Osteoblast (primary cell): ENCODE measurements at regions not wholly inside any gene's neighbourhood (a gene's known extent, or its start where the extent isn't known, plus 50 kb on each side); places are given as distances from the start of the nearest gene placed in this dataset.

Experiments
- DNase-seq: peaks from one replicate; pipeline ENCODE4 v3.0.0; 2011; ENCODE audit warnings: low spot score, mixed read lengths; ENCODE audit not compliant: insufficient read length; ENCODE audit errors: missing footprints
- H2AFZ ChIP-seq: 2 replicates; pipeline ENCODE4 v1.6.0; 2011; ENCODE audit warnings: mild to moderate bottlenecking, low read length
- H3K27ac ChIP-seq: 2 replicates; pipeline ENCODE4 v1.5.1; 2011; ENCODE audit warnings: mild to moderate bottlenecking, low read depth, low read length, moderate library complexity
- H3K27me3 ChIP-seq: 2 replicates; pipeline ENCODE4 v1.6.0; 2012; ENCODE audit warnings: mild to moderate bottlenecking, control low read depth, inconsistent platforms, low read length, moderate library complexity; ENCODE audit not compliant: insufficient read depth
- H3K36me3 ChIP-seq: 2 replicates; pipeline ENCODE4 v1.5.1; 2011; ENCODE audit warnings: mild to moderate bottlenecking, low read length, control low read depth, moderate library complexity; ENCODE audit not compliant: insufficient read depth
- H3K4me1 ChIP-seq: 2 replicates; pipeline ENCODE4 v1.5.1; 2011; ENCODE audit warnings: mild to moderate bottlenecking, low read length, control low read depth, moderate library complexity; ENCODE audit not compliant: insufficient read depth
- H3K4me2 ChIP-seq: 2 replicates; pipeline ENCODE4 v1.6.0; 2011; ENCODE audit warnings: mild to moderate bottlenecking, low read length; ENCODE audit not compliant: insufficient read depth
- H3K4me3 ChIP-seq: fragments of 200-600 bp; sonication (generic); 3 replicates; pipeline ENCODE4 v1.5.1; 2012; ENCODE audit warnings: mild to moderate bottlenecking, low read length, inconsistent platforms; ENCODE audit not compliant: insufficient read depth
- H3K79me2 ChIP-seq: 2 replicates; pipeline ENCODE4 v1.6.0; 2012; ENCODE audit warnings: mild to moderate bottlenecking, low read length, control low read depth, inconsistent platforms; ENCODE audit not compliant: insufficient read depth
- H3K9me3 ChIP-seq: 2 replicates; pipeline ENCODE4 v1.5.1; 2011; ENCODE audit warnings: low read depth, low read length, control low read depth
- H4K20me1 ChIP-seq: 2 replicates; pipeline ENCODE4 v1.6.0; 2012; ENCODE audit warnings: mild to moderate bottlenecking, low read length, control low read depth; ENCODE audit not compliant: insufficient read depth
- TF ChIP-seq, protein P1 (sequence below): IDR thresholded peaks from 2 replicates; pipeline ENCODE4 v1.5.1; 2011; ENCODE audit warnings: mild to moderate bottlenecking, low read depth, low read length, moderate library complexity; ENCODE audit errors: extremely low read depth

DNA sequence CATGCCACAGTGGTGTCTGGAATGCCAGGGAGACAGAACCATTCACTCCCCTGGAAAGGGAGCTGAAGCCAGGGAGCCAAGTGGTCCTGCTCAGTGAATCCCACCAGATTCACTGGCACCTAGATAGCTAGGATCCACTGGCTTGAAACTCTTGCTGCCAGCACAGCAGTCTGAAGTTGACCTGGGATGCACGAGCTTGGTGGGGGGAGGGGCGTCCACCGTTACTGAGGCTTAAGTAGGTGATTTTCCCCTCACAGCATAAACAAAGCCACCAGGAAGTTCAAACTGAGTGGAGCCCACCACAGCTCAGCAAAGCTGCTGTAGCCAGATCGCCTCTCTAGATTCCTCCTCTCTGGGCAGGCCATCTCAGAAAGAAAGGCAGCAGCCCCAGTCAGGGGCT is 413.3 kb downstream of the PRDM5 start:
- H3K9me3 ChIP-seq, result no peaks in the 10 kb centered on the region
- no peak overlapping the region for H2AFZ ChIP-seq
- H3K27ac ChIP-seq, result no peak overlapping the region
- no peaks in the 10 kb centered on the region for H3K4me1 ChIP-seq
- no peak for DNase-seq
- H3K27me3 ChIP-seq, result no peaks in the 10 kb centered on the region
- H3K4me3 ChIP-seq, result no peak overlapping the region
- TF ChIP-seq, protein P1, sequence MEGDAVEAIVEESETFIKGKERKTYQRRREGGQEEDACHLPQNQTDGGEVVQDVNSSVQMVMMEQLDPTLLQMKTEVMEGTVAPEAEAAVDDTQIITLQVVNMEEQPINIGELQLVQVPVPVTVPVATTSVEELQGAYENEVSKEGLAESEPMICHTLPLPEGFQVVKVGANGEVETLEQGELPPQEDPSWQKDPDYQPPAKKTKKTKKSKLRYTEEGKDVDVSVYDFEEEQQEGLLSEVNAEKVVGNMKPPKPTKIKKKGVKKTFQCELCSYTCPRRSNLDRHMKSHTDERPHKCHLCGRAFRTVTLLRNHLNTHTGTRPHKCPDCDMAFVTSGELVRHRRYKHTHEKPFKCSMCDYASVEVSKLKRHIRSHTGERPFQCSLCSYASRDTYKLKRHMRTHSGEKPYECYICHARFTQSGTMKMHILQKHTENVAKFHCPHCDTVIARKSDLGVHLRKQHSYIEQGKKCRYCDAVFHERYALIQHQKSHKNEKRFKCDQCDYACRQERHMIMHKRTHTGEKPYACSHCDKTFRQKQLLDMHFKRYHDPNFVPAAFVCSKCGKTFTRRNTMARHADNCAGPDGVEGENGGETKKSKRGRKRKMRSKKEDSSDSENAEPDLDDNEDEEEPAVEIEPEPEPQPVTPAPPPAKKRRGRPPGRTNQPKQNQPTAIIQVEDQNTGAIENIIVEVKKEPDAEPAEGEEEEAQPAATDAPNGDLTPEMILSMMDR, result no peak
- H4K20me1 ChIP-seq, result no peaks in the 10 kb centered on the region
- H3K79me2 ChIP-seq, result no peaks in the 10 kb centered on the region
- no peaks in the 10 kb centered on the region for H3K36me3 ChIP-seq
- H3K4me2 ChIP-seq, result no peak overlapping the region

DNA sequence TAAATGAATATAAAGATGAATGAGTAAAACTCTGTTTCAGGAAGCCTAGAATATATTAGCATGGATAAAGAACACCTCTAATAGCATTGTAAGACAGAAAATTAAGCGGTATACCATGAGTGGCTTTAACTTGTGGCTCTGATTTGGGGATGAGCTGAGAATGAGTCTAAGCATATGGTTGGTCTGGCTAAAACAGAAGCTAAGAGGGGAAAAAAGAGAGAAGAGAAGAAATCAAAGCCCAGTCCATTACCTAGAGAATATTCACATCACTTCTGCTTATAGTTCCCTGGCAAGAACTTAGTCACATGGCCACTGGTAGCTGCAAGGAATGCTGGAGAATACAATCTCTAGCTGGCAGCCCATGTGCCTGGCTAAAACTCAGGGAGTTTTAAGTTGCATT is 414.5 kb downstream of the PRDM5 start:
- Histone ChIP-seq H2AFZ (no peak overlapping the region), H3K4me1 (no peaks in the 10 kb centered on the region), H3K27ac (no peak overlapping the region), H3K4me2 (no peak overlapping the region), H3K36me3 (no peaks in the 10 kb centered on the region), H3K4me3 (no peak overlapping the region), H3K79me2 (no peaks in the 10 kb centered on the region), H3K27me3 (no peaks in the 10 kb centered on the region), H4K20me1 (no peaks in the 10 kb centered on the region), H3K9me3 (no peaks in the 10 kb centered on the region)
- TF ChIP-seq, protein P1, result no peak
- no peak for DNase-seq

DNA sequence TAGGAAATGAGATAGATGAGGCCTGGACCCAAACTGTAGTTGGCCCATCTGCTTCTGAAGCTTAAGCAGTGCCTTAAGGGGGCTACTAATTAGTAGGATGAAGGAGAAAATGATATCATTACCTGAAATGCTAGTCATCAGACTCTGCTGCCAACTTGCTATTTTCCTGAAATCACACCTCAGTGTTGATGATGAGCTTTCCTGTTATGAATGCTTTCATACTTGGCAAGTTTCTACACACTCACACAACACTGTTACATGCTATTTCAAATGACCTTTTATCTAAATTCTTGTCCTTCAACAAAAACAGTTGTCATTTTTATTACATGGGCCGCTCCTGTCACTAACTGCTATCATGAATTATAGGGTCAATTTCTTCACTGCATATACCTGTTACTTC is 416.0 kb downstream of the PRDM5 start:
- Histone ChIP-seq H3K27ac (no peak overlapping the region), H3K9me3 (no peaks in the 10 kb centered on the region), H3K79me2 (no peaks in the 10 kb centered on the region), H3K4me2 (no peak overlapping the region), H4K20me1 (no peaks in the 10 kb centered on the region), H3K36me3 (no peaks in the 10 kb centered on the region), H3K27me3 (no peaks in the 10 kb centered on the region), H3K4me1 (no peaks in the 10 kb centered on the region), H3K4me3 (no peak overlapping the region), H2AFZ (no peak overlapping the region)
- peak; percentile 1 for DNase-seq
- TF ChIP-seq, protein P1, result no peak

DNA sequence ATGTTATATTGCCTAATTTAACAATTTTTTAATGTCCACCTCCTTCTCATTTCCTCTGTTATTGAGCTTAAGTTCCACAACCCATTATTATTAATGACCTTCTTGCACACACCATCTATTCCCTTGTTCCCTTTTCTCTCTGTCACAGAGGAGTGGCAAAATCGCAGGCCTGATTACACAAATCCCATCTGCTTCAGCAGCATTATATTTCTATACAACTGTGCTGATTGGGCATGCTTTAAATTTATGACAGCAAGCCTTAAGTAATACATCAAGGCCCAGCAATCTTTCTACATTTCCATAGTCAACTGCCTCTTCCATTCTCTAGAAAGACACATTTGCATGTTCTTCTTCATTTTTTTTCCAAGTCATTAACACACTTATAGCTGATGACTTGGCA is 423.8 kb downstream of the PRDM5 start:
- H3K4me1 ChIP-seq, result no peaks in the 10 kb centered on the region
- H3K27ac ChIP-seq, result no peak overlapping the region
- no peaks in the 10 kb centered on the region for H3K27me3 ChIP-seq
- H3K36me3 ChIP-seq, result no peaks in the 10 kb centered on the region
- H4K20me1 ChIP-seq, result no peaks in the 10 kb centered on the region
- no peak overlapping the region for H2AFZ ChIP-seq
- no peak overlapping the region for H3K4me3 ChIP-seq
- no peaks in the 10 kb centered on the region for H3K9me3 ChIP-seq
- H3K79me2 ChIP-seq, result no peaks in the 10 kb centered on the region
- TF ChIP-seq, protein P1, result no peak
- no peak for DNase-seq
- H3K4me2 ChIP-seq, result no peak overlapping the region
